SK-N-SH treated with all-trans-retinoic acid at 6 μM for 48 hours (cell line): ENCODE measurements at regions not wholly inside any gene's neighbourhood (a gene's known extent, or its start where the extent isn't known, plus 50 kb on each side); places are given as distances from the start of the nearest gene placed in this dataset.

ENCODE experiments used
- ATAC-seq: fragments of 200-7000 bp; cut with Tn5 transposase; 3 replicates; pipeline ENCODE4 v1.9.1; 2020; ENCODE audit warnings: mild to moderate bottlenecking, moderate library complexity
- ARNTL ChIP-seq: fragments of 450-650 bp; formaldehyde crosslinking; IDR thresholded peaks from 2 replicates; pipeline ENCODE4 v1.5.0; 2020; ENCODE audit warnings: low read depth, mild to moderate bottlenecking, moderate library complexity, borderline replicate concordance
- CSDC2 ChIP-seq: fragments of 250-450 bp; sonication (Bioruptor Pico); IDR thresholded peaks from 2 replicates; pipeline ENCODE4 v1.5.0; 2020; ENCODE audit warnings: mild to moderate bottlenecking, moderate library complexity
- ESRRG ChIP-seq: fragments of 250-450 bp; sonication (Bioruptor Pico); IDR thresholded peaks from 2 replicates; pipeline ENCODE4 v1.6.1; 2021; ENCODE audit warnings: mild to moderate bottlenecking
- GLIS3 ChIP-seq: fragments of 250-450 bp; sonication (Bioruptor Pico); IDR thresholded peaks from 2 replicates; pipeline ENCODE4 v1.5.0; 2020; ENCODE audit warnings: mild to moderate bottlenecking, moderate library complexity
- ISL1 ChIP-seq: fragments of 250-450 bp; sonication (Bioruptor Pico); IDR thresholded peaks from 2 replicates; pipeline ENCODE4 v2.1.2; 2022; ENCODE audit warnings: mild to moderate bottlenecking, moderate library complexity
- OSR1 ChIP-seq: fragments of 250-450 bp; sonication (Bioruptor Pico); IDR thresholded peaks from 2 replicates; pipeline ENCODE4 v1.8.0; 2022; ENCODE audit warnings: moderate library complexity, mild to moderate bottlenecking, inconsistent platforms
- PPARA ChIP-seq: fragments of 250-450 bp; sonication (Bioruptor Pico); IDR thresholded peaks from 2 replicates; pipeline ENCODE4 v1.5.0; 2020; ENCODE audit warnings: mild to moderate bottlenecking, borderline replicate concordance
- ZC3H10 ChIP-seq: fragments of 250-450 bp; sonication (Bioruptor Pico); IDR thresholded peaks from 2 replicates; pipeline ENCODE4 v1.5.1; 2021; ENCODE audit warnings: mild to moderate bottlenecking, moderate library complexity
- ZFP30 ChIP-seq: fragments of 450-650 bp; formaldehyde crosslinking; IDR thresholded peaks from 2 replicates; pipeline ENCODE4 v1.5.0; 2022; ENCODE audit warnings: mild to moderate bottlenecking, moderate library complexity
- TF ChIP-seq, protein P1 (sequence below): fragments of 250-450 bp; sonication (Bioruptor Pico); IDR thresholded peaks from 2 replicates; pipeline ENCODE4 v1.5.1; 2020; ENCODE audit warnings: low read depth, mild to moderate bottlenecking, moderate library complexity
- TF ChIP-seq, protein P2 (sequence below): fragments of 250-450 bp; sonication (Bioruptor Pico); IDR thresholded peaks from 2 replicates; pipeline ENCODE4 v1.8.0; 2020; ENCODE audit warnings: mild to moderate bottlenecking, moderate library complexity, borderline replicate concordance
- TF ChIP-seq, protein P3 (sequence below): fragments of 250-450 bp; sonication (Bioruptor Pico); IDR thresholded peaks from 2 replicates; pipeline ENCODE4 v1.5.0; 2020; ENCODE audit warnings: mild to moderate bottlenecking, moderate library complexity
- TF ChIP-seq, protein P4 (sequence below): fragments of 250-450 bp; sonication (Bioruptor Pico); IDR thresholded peaks from 2 replicates; pipeline ENCODE4 v1.5.1; 2021; ENCODE audit warnings: mild to moderate bottlenecking, moderate library complexity

DNA sequence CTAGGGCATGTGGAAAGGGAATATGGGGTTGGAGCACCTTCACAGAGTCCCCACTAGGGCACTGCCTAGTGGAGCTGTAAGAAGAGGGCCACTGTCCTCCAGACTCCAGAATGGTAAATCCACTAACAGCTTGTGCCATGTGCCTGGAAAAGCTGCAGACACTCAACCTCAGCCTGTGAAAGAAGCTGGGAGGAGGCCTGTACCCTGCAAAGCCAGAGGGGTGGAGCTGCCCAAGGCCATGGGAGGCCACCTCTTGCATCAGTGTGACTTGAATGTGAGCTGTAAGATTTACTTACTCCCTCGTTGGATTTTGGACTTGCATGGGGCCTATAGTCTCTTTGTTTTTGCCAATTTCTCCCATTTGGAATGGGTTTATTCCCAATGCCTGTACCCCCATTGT is 705.2 kb upstream of the ROBO1 start (continued):
- TF ChIP-seq, protein P1, sequence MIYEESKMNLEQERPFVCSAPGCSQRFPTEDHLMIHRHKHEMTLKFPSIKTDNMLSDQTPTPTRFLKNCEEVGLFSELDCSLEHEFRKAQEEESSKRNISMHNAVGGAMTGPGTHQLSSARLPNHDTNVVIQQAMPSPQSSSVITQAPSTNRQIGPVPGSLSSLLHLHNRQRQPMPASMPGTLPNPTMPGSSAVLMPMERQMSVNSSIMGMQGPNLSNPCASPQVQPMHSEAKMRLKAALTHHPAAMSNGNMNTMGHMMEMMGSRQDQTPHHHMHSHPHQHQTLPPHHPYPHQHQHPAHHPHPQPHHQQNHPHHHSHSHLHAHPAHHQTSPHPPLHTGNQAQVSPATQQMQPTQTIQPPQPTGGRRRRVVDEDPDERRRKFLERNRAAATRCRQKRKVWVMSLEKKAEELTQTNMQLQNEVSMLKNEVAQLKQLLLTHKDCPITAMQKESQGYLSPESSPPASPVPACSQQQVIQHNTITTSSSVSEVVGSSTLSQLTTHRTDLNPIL, result no peak
- TF ChIP-seq OSR1 (CRISPR knock-in tag) (no peak), PPARA (no peak), ESRRG (CRISPR knock-in tag) (no peak)
- TF ChIP-seq, protein P2, sequence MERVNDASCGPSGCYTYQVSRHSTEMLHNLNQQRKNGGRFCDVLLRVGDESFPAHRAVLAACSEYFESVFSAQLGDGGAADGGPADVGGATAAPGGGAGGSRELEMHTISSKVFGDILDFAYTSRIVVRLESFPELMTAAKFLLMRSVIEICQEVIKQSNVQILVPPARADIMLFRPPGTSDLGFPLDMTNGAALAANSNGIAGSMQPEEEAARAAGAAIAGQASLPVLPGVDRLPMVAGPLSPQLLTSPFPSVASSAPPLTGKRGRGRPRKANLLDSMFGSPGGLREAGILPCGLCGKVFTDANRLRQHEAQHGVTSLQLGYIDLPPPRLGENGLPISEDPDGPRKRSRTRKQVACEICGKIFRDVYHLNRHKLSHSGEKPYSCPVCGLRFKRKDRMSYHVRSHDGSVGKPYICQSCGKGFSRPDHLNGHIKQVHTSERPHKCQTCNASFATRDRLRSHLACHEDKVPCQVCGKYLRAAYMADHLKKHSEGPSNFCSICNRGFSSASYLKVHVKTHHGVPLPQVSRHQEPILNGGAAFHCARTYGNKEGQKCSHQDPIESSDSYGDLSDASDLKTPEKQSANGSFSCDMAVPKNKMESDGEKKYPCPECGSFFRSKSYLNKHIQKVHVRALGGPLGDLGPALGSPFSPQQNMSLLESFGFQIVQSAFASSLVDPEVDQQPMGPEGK, result no peak
- TF ChIP-seq, protein P3, sequence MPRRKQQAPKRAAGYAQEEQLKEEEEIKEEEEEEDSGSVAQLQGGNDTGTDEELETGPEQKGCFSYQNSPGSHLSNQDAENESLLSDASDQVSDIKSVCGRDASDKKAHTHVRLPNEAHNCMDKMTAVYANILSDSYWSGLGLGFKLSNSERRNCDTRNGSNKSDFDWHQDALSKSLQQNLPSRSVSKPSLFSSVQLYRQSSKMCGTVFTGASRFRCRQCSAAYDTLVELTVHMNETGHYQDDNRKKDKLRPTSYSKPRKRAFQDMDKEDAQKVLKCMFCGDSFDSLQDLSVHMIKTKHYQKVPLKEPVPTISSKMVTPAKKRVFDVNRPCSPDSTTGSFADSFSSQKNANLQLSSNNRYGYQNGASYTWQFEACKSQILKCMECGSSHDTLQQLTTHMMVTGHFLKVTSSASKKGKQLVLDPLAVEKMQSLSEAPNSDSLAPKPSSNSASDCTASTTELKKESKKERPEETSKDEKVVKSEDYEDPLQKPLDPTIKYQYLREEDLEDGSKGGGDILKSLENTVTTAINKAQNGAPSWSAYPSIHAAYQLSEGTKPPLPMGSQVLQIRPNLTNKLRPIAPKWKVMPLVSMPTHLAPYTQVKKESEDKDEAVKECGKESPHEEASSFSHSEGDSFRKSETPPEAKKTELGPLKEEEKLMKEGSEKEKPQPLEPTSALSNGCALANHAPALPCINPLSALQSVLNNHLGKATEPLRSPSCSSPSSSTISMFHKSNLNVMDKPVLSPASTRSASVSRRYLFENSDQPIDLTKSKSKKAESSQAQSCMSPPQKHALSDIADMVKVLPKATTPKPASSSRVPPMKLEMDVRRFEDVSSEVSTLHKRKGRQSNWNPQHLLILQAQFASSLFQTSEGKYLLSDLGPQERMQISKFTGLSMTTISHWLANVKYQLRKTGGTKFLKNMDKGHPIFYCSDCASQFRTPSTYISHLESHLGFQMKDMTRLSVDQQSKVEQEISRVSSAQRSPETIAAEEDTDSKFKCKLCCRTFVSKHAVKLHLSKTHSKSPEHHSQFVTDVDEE, result no peak

DNA sequence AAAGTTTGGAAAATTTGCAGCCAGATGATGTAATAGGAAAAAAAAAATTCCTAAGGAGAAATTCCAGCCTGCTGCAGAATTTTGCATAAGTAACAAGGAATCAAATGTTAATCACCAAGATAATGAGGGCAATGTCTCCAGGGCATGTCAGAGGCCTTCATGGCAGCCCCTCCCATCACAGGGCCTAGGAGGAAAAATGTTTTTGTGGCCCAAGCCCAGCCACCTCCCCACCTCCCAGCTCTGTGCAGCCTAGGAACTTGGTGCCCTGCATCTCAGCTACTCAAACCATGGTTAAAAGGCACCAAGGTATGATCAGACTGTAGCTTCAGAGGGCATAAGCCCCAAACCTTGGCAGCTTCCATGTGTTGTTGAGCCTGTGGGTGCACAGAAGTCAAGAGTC is 704.7 kb upstream of the ROBO1 start:
- no peak for TF ChIP-seq ISL1 (CRISPR knock-in tag)
- TF ChIP-seq, protein P2, result no peak
- no peak for TF ChIP-seq ZC3H10
- TF ChIP-seq, protein P3, result no peak
- TF ChIP-seq GLIS3 (CRISPR knock-in tag), result no peak
- no peak for TF ChIP-seq OSR1 (CRISPR knock-in tag)
- no peak for ATAC-seq

DNA sequence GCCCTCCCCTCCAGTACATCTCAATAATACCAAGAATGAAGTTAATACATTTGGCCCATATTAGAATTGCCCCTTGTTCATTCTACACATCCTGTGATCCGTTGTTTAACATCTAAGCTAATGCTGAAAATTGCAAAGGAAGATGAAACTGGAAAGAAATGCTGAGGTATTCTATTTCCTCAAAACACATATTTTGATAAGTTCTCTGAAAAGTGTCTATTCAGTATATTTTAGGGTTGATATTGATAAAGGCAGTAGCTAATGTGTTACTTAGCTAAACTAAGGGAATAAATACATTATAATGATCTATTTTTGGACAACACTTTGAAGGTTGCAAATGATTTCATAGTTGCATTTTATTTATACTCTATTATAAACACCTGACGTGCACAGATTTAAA is 702.6 kb upstream of the ROBO1 start:
- TF ChIP-seq, protein P4, sequence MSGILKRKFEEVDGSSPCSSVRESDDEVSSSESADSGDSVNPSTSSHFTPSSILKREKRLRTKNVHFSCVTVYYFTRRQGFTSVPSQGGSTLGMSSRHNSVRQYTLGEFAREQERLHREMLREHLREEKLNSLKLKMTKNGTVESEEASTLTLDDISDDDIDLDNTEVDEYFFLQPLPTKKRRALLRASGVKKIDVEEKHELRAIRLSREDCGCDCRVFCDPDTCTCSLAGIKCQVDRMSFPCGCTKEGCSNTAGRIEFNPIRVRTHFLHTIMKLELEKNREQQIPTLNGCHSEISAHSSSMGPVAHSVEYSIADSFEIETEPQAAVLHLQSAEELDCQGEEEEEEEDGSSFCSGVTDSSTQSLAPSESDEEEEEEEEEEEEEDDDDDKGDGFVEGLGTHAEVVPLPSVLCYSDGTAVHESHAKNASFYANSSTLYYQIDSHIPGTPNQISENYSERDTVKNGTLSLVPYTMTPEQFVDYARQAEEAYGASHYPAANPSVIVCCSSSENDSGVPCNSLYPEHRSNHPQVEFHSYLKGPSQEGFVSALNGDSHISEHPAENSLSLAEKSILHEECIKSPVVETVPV (CRISPR knock-in tag), result no peak
- TF ChIP-seq CSDC2 (CRISPR knock-in tag) (no peak), GLIS3 (CRISPR knock-in tag) (no peak), ARNTL (CRISPR knock-in tag) (no peak), ZFP30 (CRISPR knock-in tag) (no peak), PPARA (no peak)
- TF ChIP-seq, all 23 proteins: peak for 0
- ATAC-seq, result no peak

DNA sequence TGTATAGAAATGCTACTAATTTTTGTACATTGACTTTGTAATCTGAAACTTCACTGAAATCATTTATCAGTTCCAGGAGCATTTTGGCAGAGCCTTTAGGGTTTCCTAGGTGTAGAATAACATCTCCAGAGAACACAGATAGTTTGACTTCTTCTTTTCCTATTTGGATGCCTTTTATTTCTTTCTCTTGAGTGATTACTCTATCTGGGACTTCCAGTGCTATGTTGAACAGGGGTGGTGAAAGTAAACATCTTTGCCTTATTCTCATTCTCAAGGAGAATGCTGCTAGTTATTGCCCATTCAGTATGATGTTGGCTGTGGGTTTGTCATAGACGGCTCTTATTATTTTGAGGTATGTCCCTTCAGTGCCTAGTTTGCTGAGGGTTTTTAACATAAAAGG is 697.9 kb upstream of the ROBO1 start:
- no peak for TF ChIP-seq ARNTL (CRISPR knock-in tag)
- TF ChIP-seq PPARA, result no peak
- TF ChIP-seq ISL1 (CRISPR knock-in tag), result no peak
- TF ChIP-seq, protein P3, result no peak
- ATAC-seq, result no peak
